ENCODE measurements at regions not wholly inside any gene's neighbourhood (a gene's known extent, or its start where the extent isn't known, plus 50 kb on each side); places are given as distances from the start of the nearest gene placed in this dataset.
"Not testable (repeated sequence)": the region's sequence is repeated elsewhere in the genome, so short reads cannot be mapped to it uniquely, and the experiment has no call there.

DNA sequence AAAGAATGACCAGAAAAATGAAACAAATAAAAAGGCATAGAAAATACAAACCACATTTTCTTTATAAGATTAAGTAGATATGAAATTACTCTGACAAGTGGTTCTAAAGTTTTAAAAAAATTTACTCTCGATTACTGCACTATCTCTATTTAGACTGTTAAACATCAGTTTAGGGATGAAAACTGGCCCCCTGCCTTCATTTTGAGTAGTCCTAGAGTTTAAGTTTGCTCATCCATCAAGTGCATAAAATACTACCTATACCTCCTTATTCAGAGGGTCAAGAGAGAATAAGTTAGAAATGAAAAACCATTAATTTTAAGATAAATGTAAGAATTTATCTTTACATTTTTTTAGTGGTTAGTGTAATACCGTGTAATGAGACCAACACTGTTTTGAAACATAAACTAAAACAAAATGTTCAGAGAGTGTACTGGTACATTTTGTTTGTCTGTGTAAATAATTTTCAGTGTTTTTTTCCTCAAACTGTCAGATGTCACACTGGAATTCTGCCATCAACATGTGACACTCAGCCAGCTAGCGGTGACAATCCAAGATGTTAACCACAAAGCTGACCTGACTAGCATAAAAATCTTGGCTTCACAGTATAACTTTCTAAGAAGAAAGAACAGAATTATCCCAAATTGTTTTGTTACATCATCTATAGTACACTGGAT lies 184.8 kb upstream of the PCDH20 start:
- DNase-seq: no peak

DNA sequence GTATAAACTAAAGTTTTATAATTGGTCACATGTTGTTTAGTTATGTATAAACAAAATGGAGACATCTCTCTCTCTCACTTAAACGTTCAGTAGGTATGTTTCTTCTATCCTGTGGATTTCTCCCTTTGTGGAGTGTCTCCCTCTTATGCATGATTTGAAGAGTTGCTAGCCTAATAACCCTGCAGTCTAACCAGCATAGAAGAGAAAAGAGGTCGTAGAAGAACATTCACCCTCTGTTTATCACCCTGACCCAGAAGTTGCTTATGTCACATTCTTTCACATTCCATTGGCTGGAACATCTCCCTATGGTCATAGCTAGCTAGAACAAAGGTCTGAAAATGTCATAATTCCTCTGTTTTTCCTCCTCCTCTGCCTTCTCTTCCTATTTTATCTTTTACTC lies 176.8 kb upstream of the PCDH20 start:
- no peak for DNase-seq

DNA sequence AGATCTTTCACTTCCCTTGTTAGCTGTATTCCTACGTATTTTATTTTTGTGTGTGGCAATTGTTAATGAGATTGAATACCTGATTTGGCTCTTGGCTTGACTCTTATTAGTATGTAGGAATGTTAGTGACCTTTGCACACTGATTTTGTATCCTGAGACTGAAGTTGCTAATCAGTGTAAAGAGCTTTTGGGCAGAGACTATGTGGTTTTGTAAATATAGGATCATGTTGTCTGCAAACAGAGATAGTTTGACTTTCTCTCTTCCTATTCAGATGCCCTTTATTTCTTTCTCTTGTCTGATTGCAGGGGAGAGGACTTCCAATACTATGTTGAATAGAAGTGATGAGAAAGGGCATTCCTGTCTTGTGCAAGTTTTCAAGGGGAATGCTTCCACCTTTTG lies 160.3 kb upstream of the PCDH20 start:
- DNase-seq: no peak

DNA sequence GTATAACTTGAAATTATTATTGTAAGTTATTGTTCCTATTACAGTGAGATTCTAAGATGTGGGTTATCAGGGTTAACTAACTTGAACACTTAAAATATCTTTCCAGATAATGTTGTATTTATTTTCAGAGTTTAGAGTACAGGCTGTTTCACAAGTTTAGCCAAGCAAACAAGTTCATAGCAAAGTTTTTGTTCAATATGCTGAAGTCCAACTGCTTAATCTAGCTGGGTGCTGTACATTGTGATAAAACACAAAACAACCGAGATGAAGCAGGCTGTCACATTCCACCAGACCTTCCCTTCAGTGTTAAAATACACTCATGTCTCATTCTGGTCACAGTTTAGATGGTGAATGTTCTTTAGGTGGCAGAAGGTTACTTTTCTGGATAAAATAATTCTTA lies 148.0 kb upstream of the PCDH20 start:
- no peak for DNase-seq

GRCh38 chr13:61546911-61547310 lies 131.3 kb upstream of the PCDH20 start:
- no peak for DNase-seq

GRCh38 chr13:61546413-61546812 lies 130.8 kb upstream of the PCDH20 start:
- DNase-seq: no peak

DNA sequence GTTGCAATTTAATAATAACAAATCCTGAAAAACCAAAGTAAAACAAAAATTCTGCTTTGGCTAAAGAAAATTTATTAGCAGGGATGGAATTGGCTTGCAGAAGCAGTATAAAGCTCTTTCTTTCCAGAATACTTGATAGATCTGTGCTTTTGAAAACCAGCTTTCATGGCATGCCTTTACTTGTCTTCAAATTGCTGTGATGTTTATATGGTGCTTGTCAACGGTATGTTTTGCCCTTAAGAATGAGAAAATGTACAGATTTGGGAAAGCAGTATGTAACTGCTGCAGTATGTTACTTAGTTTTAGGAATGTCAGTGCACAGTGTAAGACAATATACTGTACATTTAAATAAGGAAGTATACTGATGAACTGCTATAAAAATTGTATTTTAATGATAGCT lies 120.8 kb upstream of the PCDH20 start:
- DNase-seq: no peak

- no peak for DNase-seq
Measured at GRCh38 chr13:61531383-61532065, 115.9 kb upstream of the PCDH20 start.

DNA sequence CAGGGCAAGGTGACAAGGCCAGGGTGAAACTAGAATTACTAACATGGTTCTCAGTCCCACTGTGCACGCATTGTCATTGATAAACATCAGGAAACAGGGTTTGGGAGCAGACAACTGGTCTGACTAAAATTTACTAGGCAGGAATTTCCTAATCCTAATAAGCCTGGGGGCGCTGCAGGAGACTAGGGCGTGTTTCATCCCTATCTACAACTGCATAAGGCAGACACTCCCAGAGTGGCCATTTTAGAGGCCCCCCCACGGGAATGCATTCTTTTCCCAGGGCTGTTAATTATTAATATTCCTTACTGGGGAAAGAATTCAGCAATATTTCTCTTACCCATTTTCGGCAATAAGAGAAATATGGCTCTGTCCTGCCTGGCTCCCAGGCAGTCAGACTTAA lies 103.6 kb upstream of the PCDH20 start:
- DNase-seq: not testable (repeated sequence)

DNA sequence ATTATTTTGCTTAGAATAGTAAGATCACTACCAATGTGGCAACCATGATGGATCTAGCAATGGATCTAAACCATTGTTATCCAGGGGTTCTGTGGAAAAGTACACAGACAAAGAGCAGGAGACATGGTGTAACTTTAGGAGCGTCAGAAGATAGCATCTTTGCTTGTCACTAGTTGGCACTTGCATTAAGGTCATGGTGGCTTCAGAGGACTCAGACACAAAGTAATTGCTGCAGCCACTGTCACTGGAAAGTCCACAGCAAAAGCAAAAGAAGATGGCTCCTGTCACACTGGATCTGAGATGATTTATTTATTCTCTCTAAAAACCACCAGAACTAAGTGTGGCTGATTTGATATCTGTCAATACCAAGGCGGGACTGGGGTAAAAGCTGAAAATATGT lies 93.3 kb upstream of the PCDH20 start:
- DNase-seq: no peak

GRCh38 chr13:61500176-61500575 lies 84.5 kb upstream of the PCDH20 start:
- no peak for DNase-seq

DNA sequence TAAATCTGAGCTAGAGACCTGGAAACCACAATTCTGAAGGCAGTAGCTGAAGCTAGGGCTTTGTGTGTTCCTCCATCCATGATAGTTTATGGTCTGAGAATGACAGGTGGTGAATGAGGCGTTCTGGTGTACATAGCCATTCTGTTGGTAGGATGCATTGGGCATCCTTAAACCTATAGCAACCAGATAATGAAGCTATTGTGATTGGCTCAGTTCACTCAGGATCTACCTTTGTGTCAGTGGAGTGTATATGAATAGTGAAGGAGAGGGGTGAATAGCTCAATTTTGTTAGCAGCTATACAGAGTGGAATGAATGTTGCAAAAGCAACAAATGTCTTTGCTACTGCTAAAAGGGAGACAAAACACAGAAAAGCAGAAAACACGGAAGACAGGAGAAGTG lies 80.0 kb upstream of the PCDH20 start:
- DNase-seq: no peak

DNA sequence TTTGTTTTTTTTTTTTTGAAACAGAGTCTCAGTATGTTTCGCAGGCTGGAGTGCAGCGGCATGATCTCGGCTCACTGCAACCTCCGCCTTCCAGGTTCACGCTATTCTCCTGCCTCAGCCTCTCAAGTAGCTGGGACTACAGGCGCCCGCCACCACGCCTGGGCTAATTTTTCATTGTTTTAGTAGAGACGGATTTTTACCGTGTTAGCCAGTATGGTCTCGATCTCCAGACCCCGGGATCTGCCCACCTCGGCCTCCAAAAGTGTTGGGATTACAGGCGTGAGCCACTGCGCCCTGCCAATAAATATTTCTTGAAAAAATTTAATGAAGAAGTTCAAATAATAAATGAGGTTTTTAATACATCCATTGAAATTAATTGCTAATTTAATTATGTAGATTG lies 77.9 kb upstream of the PCDH20 start:
- DNase-seq: not testable (repeated sequence)

GRCh38 chr13:61486496-61486895 lies 70.8 kb upstream of the PCDH20 start:
- DNase-seq: no peak

- DNase-seq: no peak
Measured at GRCh38 chr13:61485128-61485765, 69.6 kb upstream of the PCDH20 start.

GRCh38 chr13:61477619-61478018 lies 62.0 kb upstream of the PCDH20 start:
- DNase-seq: no peak

DNA sequence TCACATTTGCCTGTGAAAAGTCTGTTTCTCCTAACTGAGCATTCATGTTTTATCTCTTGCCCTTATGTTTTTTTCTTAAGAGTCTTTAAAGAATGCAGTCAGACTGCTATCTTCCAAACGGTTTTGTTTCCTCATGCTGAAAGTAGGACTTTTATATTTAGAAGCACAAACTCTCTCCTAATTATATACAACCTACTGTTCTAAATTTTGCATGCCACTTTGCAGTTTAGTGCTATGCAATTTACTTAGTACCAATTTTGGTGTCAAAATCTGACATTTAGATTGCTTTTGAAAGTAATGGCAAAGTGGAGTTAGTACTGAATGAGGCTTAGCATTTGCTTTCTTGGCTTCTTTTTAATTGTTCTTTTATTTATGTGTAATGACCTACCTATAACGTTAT lies 55.1 kb upstream of the PCDH20 start:
- DNase-seq: no peak

DNA sequence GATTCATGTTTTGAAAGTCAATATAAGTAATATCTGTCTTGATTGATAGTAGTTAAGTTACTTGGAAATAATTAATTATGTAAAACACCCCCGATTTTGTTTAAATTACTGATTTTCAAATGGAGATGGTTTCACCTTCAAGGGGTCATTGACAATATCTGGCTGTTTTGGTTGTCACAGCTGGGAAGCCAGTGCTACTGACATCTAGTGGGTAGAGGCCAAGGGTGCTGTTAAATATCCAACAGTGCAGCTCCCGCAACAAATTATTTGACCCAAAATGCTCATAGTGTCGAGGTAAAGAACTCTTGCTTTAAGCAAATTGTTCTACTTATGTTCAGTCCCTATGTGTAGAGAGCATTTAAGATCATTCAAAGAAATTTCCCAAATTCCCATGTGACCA lies 50.6 kb upstream of the PCDH20 start:
- no peak for DNase-seq
